ENCODE measurements at regions not wholly inside any gene's neighbourhood (a gene's known extent, or its start where the extent isn't known, plus 50 kb on each side); places are given as distances from the start of the nearest gene placed in this dataset.
"Not testable (repeated sequence)": the region's sequence is repeated elsewhere in the genome, so short reads cannot be mapped to it uniquely, and the experiment has no call there.

DNA sequence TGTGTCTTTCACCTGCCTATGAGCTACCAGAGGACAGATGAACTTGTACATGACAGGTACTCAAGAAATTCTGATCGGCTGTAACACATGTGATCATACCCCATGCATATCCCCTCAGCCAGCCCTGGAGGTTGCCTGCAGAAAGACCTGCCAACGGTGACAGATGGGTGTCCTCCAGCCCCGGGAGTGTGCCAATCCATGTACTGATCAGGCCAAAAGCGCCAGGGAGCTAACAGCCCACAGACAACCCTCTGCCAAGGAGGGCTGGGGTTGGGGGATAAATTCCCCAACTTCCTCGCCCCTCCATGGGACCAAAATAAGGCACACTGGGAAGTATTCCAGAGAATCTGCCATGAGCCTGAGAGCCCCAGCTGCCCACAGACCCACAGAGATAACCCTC lies 189.4 kb downstream of the CCT6B start:
- DNase-seq = no peak

DNA sequence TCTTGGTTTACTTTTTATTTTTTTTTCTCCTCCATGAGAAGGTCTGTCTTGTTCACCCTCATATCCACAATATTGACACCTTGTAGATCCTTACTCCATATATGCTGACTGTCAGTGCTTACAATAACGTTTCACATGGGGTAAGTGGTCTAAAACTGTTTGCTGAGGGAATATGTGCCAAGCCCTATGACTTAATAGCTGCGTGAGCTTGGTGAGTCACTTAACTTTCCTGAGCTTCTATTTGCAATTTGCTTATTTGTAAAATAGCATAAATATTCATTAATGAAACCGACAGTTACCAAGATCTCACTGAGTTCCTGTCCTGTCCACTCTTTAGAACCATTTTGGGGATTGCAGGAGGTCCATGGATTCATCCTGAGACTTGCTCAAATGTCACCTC lies 190.7 kb downstream of the CCT6B start:
- DNase-seq = no peak

DNA sequence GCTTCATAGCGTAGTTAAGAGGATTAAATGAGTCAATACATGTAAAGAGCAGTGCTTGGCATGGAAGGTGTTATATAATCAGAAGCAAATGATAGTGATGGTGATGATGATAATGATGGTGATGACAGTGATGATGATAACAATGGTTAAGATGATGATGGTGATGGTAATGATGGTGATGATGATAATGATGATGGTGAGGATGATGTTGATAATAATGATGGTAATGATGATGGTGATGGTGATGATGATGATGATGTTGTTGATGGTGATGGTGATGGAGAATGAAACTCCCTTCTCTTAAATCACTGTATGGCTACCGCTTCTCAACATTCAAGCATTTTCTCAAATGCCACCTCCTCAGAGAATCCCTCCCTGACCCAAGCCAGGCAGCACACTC lies 190.5 kb downstream of the TMEM132E start:
- DNase-seq = no peak

DNA sequence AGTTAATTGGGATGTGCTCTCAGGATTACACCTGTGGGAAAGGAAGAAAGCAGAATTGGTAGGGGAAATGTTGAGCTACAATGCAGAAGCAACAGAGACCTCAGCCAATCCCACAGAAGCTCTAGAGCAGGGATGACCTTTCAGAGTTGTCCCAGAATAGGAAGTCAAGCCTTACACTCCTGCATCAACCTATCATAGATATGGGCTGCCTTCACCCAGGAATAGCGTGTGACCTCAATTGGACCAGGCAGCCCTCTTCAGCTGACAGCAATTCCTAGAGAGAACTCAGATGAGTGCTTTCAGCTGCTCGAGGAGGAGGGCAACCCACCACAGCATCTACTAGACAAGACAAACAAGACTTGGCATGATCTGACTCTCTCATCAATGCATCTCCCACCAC lies 189.7 kb downstream of the TMEM132E start:
- no peak for DNase-seq

DNA sequence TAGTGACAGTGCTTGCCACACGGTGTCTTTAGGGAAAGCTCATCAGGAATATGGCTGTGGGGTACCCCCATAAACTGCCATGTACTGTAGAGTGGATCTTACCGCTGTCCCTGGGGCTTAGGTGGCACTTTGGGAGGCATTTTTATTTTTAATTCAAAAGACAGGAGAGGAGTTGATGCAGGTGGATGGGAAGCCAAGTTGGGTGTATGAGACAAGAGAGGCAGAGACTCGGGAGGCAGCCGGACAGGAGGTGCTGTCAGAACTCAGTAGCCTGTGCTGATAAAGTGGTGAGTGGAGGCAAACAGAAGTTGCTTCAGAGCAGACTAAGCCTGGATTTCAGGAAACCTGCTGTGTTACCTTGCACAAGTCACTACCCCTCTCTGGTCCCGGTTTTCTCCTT lies 185.9 kb downstream of the TMEM132E start:
- DNase-seq = no peak

DNA sequence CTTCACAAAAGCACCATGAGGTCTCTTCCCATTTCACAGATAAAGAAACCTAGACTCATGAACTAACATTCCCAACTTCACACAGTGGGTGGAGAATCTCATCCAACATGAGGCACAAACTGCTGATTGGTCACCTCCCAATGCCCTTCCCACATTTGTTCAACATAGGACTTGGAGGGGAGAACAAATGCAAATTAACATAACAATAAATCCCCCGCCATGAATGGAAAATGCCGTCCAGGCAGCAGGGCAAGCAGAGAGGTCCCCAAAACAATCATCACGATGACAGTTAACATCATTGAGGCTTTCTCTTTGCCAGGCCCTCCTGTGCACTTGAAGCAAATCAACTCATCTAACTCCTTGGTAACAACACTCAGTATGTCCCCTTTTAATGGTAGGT lies 185.3 kb downstream of the TMEM132E start:
- DNase-seq = no peak

DNA sequence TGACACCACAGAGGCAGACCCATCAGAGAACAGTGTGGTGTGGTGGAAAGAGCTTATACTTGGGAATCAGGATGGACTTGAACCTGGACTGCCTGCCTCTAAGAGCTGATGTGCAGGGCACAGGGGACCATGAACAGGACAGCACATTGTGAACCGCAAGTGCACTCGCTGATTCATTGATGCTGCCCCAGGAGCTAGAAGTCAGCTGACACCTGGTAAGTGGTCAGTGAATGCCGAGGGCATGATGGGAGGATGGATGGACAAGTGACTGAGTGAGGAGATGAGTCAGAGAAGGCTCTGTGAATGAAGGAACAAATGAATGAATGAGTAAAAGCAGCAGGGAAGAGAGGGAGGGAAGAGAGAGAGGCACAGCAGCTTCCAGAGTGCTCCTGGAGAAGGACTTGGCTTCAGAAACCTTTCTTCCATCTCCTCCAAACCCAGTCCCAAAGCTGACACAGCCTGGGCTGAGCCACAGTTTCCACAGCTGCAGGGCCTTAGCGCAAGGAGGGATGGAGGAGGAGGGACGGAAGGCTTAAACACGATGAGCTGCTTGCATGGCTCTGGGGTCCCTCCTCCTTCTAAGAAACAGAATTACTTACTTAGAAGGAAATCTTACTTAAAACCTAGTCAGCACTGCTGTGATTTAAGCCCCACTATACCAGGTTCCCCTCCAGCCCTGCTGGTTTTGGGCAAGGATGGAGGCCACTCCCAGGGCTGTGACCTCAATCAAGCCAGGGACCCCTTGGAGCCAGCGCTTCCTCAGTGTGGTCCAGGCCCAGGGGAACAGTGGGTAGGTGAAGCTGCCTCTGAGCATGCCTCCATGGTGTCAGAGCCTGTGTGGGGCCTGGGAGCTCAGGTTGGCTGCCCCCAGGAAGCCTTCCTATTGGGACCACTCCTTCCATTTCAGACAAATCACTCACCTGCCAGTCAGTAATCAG lies 184.6 kb downstream of the TMEM132E start:
- DNase-seq = no peak

DNA sequence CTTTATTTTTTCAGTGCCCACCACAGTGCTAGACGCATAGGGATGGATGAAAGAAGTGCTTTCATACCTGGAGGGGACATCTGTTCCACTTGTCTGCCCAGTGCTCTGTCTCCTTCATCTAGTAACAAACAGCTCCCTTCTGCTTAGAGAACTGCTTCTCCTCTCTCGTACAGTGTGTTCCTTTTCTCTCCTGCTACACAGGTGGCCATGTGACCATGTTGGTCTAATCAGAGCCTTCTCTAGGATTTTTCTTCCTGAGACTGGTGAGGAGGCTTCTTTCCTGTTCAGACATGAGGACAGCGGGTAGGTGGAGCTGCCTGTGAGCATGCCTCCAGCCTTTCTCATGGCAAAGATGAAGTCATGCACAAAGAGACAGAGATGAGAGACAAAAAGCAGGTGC lies 182.7 kb downstream of the TMEM132E start:
- no peak for DNase-seq

DNA sequence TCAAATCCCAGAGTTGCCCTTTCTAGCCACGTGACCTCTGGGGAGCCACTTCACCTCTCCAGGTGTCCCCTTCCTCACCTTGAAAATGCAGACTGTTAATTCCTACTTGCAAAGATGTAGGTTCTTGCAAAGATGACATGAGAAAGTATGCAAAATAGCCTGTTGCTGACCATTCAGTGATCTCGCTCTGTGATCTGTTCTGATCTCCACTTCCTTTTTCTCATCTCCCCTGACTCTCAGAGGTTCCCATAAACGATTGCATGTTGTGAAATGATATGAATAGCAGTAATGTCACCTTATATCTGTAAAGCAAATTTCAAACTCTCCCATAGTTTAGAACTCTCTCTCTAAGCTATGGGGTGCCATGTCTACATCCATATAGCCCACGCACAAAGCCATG lies 182.3 kb downstream of the TMEM132E start:
- no peak for DNase-seq

DNA sequence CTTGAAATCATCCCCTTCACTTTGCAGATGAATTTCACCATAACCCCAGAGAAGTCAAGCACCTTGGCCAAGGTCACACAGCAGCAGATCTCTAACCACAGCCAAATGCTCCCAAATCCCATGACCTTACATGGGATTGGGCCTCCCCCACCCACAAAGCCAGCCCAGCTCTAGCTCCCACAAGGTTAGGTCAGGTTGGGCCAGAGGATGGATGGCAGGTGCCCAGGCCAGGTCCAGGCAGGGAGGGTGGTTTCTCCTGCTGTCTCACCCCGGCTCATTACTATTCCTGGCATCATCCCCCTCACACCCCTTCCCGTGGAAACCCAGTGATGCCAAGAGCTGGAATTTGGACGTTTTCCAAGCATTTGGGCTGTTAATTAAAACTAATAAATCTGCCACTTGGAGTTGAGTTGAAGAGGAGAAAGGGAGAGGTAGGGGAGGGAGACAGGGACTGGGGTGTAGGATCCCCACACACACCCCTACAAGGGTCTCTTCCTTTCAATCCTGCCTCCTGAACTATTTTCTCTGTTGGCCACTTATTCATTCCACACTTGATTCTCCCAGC lies 181.6 kb downstream of the TMEM132E start:
- DNase-seq = no peak

DNA sequence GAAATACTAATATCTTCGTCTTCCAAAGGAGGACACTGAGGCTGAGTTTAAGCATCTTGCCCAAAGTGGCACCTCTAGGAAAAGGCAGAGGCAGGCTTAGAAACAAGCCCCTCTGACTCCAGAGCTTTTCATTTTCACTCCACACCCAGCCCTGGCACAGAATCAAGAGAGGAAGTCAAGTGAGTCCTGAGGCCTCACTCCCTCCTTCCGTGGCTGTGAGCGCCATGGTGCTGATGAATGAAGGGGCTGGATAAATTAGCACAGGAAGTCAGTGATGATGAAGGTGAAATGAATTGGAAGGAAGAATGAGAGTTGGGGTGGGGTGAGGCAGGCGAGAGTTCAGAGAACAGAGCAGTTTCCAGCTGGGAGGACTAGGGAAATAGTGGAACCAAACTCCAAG lies 179.3 kb downstream of the TMEM132E start:
- no peak for DNase-seq

DNA sequence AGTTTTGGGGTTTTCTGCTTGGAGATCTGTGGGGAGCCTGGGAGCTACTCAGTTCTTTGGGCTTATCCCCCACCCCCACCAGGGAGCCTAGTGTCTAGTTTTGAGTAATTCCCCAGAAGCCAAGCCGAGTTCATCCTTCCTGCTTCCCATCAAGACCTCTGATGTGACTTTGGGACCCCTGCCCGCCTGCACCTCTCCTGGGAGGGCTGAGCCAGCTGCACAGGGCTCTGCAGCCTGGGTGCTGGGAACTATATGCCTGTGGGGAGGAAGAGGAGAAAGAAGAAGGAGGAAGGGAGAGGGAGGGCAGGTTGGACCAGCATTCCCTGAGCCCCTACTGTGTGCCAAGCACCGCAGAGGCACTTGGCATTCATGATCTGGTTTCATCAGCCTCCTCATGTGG lies 178.9 kb downstream of the TMEM132E start:
- no peak for DNase-seq

DNA sequence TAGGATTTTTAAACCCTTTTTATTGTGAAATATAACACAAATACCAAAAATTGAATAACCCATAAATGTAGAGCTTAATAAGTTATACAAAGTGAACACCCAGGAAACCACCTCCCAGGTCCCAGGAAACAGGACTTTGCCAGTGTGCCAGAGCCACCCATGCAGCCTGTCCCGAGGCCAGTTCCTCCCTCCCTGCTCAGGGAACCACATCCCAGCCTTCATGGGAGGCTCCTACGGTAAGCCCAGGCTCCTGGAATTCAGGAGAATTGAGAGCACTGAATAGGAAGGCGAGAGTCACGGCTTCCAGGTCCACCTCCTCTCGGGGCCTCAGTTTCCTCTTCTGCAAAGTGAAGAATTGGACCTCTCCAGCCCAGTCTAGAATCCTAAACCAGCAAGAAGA lies 178.2 kb downstream of the TMEM132E start:
- DNase-seq = no peak

DNA sequence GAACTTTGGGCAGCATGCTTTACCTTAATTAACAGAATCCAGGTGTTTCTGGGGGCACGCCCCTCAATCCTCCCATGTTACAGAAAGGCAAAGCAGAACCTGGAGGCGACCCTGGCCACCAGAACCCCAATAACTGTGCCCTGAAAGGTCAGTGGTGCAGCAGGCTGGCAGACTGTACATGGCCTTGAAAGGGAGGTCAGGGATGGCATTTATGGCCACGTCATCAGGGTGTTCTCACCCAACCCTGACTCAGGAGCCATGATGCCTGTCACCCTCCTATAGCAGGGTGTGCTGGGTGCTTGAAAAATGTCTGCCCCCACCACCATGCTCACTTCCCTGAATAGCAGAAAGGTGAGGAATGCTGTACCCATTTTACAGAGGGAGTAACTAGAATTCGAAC lies 177.7 kb downstream of the TMEM132E start:
- DNase-seq = no peak

DNA sequence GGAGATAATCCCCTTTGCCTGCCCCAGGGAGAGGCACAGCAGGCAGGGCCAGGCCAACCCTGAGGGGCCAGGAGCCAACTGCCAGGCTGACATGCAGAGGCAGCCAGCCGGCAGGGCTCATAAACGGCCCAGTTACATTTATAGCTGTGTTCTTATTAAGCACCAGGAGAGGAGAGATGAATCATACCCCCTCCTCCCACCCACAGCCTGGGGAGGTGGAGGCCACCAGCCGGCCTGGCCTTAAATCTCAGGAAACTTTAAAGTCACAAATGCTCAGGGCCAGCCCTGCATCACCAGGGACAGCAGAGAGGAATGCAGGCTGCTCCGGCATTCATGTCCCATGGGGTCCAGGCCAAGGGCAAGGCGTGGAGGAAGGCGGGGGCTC lies 177.2 kb downstream of the TMEM132E start:
- no peak for DNase-seq

DNA sequence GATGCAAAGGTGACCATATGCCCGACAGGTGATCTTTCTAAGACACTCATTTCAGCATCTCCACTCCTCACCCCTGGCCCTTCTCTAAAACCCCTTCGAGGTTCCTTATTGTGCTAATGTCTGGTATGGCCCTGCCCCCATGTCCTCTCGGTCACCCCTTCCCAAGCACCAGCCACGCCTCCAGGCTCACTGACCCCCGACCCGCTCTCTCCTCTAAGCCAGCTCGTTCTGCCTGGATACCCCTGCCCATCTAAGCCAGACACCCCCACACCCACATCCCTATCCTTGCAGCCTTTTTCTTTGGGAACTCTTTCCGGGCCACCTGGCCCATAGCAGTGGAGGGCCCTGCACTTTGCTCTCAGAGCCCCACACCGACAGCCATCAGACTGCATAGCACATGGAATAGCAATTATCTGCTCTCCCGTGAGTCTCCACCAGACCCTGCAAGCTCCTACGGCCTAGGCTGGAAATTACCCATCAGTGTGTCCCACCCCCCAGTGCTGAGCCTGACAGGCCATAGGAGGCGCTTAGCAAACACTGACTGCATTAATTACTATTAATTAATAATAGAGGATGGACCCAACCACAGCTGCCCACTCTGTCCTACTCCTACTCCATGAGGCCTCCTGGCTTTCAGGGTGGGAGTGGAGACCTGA lies 176.7 kb downstream of the TMEM132E start:
- no peak for DNase-seq

DNA sequence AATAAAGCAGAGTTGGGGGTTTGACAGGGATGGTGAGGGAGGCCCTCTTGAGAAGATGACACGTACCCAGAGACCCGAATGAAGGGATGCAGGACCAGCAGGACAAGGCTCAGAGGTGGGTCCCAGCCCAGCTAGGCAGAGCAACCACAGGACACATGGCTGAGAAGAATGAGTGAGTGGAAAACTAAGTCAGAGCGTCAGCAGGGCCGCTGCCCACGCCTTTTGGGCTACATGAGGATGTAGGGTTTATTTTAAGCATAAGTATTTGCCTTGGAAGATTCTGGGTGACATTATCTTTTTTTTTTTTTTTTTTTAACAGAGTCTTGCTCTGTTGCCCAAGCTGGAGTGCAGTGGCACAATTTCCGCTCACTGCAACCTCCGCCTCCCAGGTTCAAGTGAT lies 176.0 kb downstream of the TMEM132E start:
- no peak for DNase-seq

DNA sequence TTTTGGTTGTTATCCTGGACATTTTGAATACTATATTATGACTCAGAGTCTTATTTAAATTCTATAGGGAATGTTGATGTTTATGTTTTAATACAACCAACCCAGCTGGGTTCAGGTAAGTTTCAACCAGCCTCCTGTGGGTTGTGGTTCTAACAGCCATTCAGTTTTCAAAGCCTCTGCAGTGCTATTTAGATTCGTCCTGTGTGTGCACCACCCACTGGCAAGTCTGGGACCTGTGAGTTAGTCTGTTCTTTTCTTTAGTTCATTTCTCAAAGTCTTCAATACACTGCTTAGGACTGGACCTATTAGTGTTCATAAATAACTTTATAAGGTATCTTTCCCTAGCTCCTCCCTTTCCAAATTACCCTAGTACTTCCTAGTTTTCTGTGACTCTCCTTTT lies 170.6 kb downstream of the TMEM132E start:
- no peak for DNase-seq

DNA sequence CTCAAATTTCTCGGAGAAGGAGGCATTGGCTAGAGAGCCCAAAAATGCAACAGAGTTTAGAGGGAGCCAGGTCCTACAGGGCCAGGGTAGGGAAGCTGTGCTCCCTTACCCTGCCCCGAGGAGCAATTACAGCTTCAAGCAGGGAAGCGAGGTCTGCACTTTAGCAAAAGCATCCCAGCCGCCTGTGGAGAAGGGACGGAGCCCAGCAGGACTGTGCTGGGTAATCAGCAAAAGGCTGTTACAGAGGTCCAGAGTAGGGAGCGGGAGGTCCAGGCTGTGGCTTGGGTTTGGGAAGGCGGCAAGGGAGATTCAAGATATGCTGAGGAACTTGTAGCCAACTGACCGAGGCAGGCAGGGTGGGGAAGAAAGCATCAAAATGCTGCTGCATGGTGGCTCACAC lies 162.6 kb downstream of the TMEM132E start:
- no peak for DNase-seq

DNA sequence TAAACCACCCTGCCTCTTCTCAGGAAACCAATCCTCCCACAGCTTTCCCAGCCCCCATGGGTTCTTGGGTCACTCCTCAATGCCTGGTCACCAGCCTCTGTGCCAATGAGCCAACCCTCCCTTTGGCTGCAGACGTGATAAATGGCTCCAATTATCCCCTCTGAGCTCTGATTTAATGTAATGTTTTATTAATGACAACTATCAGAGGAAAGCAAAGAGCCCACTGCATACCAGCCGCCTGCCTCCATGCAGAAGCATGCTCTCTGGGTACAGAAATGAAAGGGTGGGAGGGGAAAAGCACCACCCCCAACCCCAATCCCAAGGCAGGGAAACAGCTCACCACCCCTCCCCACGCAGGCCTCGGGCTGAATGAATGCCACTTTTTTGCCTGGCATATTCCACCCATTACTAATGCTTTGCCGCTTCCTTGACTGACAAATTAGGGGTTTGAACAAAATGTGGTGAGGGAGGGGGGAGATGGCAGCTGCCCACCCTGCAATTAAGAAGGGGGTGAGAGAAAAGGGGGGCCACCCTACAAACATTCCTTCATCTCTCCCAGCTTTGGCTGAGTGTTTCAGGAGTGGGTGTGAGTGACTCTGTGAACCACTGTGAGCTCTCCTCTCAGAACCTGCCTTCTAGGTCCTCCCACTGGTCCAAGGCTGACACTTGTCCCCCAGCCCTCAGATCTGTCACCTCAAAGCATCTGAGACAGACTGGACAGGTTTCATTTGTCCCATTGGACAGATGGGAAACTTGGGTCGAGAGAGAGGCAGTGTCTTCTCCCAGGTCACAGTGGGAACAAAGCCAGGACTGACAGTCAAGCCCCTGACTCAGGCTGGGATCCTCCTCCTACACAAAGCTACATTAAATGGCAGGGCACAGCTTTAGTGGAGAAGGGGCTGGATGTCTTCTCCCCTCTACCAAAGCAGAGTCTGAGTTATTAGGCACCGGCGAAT lies 161.5 kb downstream of the TMEM132E start:
- DNase-seq = no peak

DNA sequence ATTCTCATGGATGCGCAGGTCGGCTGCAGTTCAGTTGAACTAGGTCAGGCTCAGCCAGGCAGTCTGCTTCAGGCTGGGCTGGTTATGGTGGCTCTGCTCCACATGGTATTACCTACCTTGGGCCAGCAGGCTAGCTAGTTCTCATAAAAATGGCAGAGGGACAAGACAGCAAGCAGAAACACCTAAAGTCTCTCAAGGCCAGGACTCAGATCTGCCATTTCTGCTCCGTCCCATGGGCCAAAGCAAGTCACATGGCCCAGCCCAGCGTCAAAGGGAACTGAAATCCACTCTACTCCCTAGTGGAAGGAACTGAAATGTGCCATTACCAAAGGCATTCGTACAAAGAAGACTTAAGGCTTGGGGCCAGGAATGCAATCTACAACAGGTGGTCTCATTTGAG lies 160.0 kb downstream of the TMEM132E start:
- DNase-seq = no peak

DNA sequence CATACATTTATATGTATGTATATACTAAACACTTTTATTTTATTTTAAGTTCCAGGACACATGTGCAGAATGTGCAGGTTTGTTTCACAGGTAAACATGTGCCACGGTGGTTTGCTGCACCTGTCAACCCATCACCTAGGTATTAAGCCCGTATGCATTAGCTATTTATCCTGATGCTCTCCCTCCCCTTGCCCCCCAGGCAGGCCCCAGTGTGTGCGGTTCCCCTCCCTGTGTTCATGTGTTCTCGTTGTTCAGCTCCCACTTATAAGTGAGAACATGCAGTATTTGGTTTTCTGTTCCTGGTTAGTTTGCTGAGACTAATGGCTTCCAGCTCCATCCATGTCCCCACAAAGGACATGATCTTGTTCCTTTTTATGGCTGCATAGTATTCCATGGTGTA lies 158.3 kb downstream of the TMEM132E start:
- not testable (repeated sequence) for DNase-seq

DNA sequence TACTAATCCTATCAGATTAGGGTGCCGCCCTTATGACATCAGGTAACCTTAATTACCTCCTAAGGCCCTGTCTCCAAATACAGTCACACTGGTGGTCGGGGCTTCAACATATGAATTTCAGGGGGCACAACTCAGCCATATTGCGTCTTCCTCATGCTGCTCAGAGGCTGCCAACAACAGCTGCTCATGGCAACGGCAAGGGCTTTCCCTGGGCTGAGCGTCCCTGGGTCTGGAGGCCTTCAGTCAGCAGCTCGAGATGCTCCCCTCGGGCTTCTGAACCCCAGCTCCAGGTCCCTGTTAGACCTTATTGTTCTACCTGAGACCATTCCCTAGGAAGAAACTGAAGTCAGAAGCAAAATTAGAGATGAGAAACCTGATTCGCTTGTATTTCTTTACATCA lies 157.2 kb downstream of the TMEM132E start:
- no peak for DNase-seq

Data from NCI-H748 treated with DMSO at 0.1 percent for 48 hours (cell line).